Astrocyte of the spinal cord (primary cell): ENCODE measurements at regions not wholly inside any gene's neighbourhood (a gene's known extent, or its start where the extent isn't known, plus 50 kb on each side); places are given as distances from the start of the nearest gene placed in this dataset.
"Not testable (repeated sequence)": the region's sequence is repeated elsewhere in the genome, so short reads cannot be mapped to it uniquely, and the experiment has no call there.

Source experiments
- DNase-seq: peaks from one replicate; pipeline ENCODE4 v3.0.0; 2011; ENCODE audit warnings: low read depth, low spot score
- H3K4me3 ChIP-seq: 2 replicates; pipeline ENCODE4 v1.5.1; 2011; ENCODE audit warnings: low read depth, mild to moderate bottlenecking, low read length, moderate library complexity
- CTCF ChIP-seq: IDR thresholded peaks from 2 replicates; pipeline ENCODE4 v1.5.1; 2012; ENCODE audit warnings: low read depth, mild to moderate bottlenecking, low read length, inconsistent platforms
- in situ Hi-C: cut with HindIII; loops from 2 replicates; pipeline ENCODE4 v1.10.0; 2017; ENCODE audit warnings: low sequenced_read_pairs

DNA sequence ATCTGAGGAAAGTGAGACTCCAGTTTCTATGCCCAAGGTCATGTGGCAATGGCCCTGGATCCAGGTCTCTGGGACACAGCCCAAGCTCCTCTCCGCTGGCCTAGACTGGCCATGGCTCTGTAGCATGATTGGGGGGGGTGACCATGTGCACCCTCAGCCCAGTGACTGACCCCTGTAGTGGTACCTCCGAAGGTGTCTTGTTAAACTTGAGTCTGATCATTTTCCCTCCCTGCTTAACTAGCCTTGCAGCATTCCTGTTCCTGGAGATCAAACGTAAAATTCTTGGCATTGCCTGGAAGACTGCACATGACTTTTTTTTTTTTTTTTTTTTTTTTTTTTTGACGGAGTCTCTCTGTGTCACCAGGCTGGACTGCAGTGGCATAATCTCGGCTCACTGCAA is 1116.0 kb downstream of the TBC1D22A start:
- in situ Hi-C loops: no loop called here
- no peak for DNase-seq
- TF ChIP-seq CTCF: no peak
- no peak overlapping the region for H3K4me3 ChIP-seq

GRCh38 chr22:47872761-47873535 is 1110.5 kb downstream of the TBC1D22A start:
- TF ChIP-seq CTCF: no peak
- in situ Hi-C loops: no loop called here
- DNase-seq: no peak
- no peak overlapping the region for H3K4me3 ChIP-seq

GRCh38 chr22:47865626-47866025 is 1103.2 kb downstream of the TBC1D22A start:
- in situ Hi-C loops: no loop called here
- TF ChIP-seq CTCF: no peak
- no peak overlapping the region for H3K4me3 ChIP-seq
- no peak for DNase-seq

DNA sequence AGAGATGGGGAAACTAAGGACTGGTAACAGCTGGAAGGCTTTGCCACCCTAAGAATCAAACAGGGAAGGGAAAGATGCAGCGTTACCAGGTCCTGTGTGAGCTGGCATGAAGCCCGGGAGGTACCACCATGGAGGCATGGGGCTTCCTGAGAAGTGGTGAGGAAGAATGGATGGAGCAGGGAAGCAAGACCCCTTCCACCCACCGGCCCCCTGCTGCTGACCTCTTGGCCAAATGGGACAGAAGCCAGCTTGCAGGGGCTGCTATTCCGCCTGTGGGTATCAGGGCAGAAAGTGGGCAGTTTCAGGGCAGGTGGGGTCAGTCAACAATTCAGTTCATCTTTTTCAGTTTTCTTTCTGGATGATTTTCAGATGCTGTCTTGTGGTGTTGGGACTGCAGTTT is 1099.9 kb downstream of the TBC1D22A start:
- no peak for DNase-seq
- in situ Hi-C loops: no loop called here
- no peak for TF ChIP-seq CTCF
- no peak overlapping the region for H3K4me3 ChIP-seq

GRCh38 chr22:47860907-47861306 is 1098.5 kb downstream of the TBC1D22A start:
- H3K4me3 ChIP-seq, in situ Hi-C loops, DNase-seq: not testable (repeated sequence)

DNA sequence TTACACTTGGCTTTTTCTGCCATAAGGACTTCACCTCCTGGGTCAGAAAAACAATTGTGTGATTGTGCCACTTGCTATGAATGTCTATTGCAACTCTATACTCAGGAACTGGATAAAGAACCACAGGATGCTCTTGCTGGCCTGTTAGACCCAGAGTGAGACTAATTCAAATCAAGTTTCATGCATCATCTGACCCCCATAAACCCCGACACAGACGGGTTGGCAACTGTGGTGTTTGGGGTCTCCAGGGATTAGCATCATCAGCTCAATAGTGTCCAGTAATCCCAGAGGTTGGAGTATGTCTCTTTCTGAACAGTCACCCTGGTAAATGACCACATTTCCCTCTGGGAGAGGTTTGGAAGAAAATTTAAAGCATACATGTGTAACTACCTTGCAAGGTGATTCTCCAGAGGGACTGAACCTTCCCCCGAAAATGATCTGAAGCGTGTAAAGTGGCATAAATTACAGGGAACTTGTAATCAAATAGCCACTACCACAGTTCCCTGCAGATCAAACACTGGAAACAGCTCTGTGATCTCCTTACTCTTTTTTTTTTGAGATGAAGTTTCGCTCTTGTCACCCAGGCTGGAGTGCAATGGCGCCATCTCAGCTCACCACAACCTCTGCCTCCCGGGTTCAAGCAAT is 1097.6 kb downstream of the TBC1D22A start:
- no peak for TF ChIP-seq CTCF
- H3K4me3 ChIP-seq: no peak overlapping the region
- in situ Hi-C loops: no loop called here
- DNase-seq: no peak

GRCh38 chr22:47858773-47859306 is 1096.4 kb downstream of the TBC1D22A start:
- no peak for DNase-seq
- in situ Hi-C loops: no loop called here
- no peak overlapping the region for H3K4me3 ChIP-seq
- no peak for TF ChIP-seq CTCF
